Fibroblast of mammary gland (primary cell): ENCODE measurements at regions not wholly inside any gene's neighbourhood (a gene's known extent, or its start where the extent isn't known, plus 50 kb on each side); places are given as distances from the start of the nearest gene placed in this dataset.
A peak's percentile ranks its signal among the peaks of the same experiment; 100 is the strongest.
"Not testable (repeated sequence)": the region's sequence is repeated elsewhere in the genome, so short reads cannot be mapped to it uniquely, and the experiment has no call there.

ENCODE experiments used
- DNase-seq: peaks from one replicate; pipeline ENCODE4 v3.0.0-alpha.2; 2010; ENCODE audit warnings: low read depth
- H3K4me3 ChIP-seq: 2 replicates; pipeline ENCODE4 v1.5.1; 2011; ENCODE audit warnings: low read depth, mild to moderate bottlenecking, low read length, moderate library complexity; ENCODE audit not compliant: control insufficient read depth

DNA sequence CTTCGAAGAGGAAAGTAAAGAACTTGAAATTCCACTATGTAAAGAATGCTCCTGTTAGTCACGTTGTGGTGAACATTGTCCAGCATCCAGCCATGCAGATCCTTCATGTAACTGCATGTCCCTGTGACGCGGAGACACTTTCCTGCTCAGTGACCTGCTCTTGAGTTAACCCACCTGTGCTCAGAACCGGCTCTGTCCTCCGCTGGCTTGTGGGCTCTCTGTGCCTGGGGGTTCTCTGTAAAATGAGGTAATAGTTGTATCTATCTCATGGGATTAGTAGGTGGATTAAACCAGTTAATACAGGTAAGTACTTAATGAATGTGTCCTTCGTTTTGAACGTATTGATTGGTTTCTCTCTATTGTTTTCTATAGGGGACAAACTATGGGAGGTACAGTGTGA, 100.6 kb upstream of the FAM153A start:
- DNase-seq, H3K4me3 ChIP-seq: not testable (repeated sequence)

DNA sequence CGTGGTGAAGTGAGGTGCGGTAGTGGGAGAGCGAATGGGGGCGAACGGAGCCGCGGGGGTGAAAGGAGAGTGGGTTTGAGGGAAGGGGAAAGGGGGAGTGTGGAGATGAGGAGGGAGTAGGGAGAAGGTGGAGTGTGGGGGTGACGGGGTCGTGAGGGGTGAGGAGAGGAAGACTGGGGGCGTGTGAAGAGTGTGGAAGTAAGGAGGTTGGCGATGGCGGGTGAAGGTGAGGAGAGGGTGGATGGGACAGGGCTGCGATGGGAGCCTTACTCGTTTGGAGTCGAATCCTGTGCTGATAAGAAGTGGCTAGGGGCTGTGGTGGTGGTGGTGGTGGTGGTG, 93.2 kb upstream of the FAM153A start:
- not testable (repeated sequence) for DNase-seq
- peak overlapping the region; percentile 25 for H3K4me3 ChIP-seq

DNA sequence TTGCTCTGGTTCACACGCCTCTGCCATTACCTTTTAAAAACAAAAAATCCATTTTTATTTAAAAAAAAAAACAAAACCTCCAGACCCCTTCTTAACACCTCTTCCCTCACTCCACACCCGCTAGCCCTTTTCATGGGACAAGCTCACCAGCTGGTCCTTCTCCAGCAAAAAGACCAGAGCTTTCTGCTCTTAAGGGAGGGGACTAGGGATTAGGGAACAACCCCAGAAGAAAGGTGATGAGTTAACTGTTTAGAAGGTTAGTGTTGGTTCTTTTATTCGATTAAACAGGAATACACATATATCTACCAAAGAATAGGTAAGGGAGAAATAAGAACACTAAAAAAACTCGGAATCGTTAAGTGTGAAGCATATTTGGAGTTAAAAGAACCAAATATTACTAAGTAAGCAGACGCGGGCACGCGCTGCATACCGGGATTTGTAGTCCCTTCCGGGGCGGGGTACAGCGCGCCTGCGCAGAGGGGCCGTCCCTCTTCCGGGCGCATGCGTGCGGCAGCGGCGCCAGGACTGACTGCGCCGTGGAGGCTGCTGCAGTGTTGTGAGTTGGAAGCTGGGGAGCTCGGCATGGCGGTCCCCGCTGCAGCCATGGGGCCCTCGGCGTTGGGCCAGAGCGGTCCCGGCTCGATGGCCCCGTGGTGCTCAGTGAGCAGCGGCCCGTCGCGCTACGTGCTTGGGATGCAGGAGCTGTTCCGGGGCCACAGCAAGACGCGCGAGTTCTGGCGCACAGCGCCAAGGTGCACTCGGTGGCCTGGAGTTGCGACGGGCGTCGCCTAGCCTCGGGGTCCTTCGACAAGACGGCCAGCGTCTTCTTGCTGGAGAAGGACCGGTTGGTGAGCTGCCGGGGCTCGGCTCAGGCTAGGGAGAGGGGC, 92.6 kb upstream of the FAM153A start:
- DNase-seq, result peak; percentile 25
- H3K4me3 ChIP-seq, result peak overlapping the region; percentile 45

DNA sequence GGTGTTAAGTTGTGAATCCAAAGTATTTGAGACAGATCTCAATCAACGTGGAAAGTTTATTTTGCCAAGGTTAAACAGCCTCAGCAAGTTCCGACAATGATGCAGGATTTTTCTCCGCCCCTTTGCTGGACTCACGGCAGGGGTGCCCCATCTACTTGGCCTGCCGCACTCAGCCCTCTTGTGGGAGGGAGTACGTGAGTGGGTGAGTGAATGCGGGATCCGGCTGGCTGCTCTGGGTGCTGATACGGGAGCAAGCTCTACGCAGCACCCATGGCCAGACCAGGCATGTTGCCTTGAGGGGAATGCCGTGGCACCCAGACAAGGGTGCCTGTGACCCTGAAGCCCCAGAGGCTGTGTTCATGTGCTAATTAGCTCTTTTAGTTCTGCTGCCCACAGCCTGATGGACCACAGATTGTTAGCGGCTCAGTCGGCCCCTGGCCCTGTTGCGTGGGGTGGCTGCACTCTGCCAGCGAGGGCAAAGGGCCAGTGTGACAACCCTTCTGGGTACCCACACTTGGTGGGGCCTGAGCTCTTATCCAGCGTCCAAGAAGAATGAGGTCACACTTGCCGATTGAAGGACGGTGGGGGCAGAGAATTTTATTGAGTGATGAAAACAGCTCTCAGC, 81.2 kb upstream of the FAM153A start:
- not testable (repeated sequence) for DNase-seq, H3K4me3 ChIP-seq

DNA sequence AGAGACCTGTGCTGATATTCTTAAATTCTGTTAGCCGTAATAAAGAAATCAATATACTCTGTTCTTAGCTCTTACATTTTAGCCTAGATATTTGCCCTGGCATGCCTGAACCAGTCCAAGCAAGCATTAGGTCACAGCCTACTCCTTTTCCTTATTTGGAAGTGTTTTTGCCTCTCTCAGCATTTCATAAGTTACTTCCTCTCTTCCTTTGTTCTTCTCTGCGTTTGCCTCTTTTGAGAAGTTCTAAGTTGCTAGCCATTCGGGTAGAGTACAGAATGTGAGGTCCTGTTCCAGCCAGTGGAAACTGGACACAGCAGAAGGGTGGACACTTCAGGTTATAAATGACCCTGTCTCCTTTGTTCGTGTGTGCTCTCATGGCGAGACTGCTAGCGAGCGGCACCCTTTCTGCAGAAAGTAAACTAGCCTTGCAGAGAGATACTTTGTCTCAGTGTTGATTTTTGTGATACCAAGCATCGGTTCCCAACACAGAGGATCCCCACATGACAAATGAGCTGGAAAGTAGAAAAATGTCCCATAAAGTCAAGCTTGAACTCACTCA, 75.0 kb upstream of the FAM153A start:
- not testable (repeated sequence) for H3K4me3 ChIP-seq
- peak; percentile 6 for DNase-seq

DNA sequence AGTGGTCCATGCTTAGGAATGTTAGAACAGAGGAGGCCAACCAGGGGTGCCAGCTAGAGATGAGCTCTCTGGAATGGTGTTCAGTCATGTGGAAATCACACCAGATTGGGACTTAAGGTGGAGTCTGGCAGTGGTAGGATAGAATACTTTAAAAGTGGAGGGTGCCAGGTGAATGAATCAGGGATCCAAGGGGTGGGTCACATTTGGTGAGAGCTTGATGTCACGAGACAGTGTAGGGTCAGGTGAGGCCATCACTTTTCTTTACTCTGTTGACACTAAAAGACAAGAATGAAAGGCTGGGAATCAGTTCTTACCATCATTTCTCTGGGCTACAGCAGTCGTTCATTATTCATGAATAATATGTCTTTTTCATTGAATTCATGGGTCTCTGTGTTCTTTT, 73.8 kb upstream of the FAM153A start:
- not testable (repeated sequence) for H3K4me3 ChIP-seq, DNase-seq

DNA sequence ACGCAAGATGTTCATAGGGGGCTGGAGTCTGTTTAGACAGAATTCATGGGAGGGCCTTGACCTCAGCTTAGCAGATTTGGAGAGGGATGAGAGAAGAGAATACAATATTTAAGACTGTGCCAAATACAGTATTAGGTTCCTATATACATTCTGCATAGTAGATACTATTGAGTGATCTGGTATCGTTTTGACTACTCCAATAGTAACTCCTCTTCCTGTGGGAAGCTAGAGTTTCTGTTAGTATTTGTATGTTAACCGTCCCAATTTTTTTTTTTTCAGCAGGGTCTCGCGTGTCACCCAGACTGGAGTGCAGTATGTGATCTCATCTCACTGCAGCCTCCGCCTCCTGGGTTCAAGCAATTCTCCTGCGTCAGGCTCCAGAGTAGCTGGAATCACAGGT, 65.2 kb upstream of the FAM153A start:
- H3K4me3 ChIP-seq, DNase-seq: not testable (repeated sequence)

DNA sequence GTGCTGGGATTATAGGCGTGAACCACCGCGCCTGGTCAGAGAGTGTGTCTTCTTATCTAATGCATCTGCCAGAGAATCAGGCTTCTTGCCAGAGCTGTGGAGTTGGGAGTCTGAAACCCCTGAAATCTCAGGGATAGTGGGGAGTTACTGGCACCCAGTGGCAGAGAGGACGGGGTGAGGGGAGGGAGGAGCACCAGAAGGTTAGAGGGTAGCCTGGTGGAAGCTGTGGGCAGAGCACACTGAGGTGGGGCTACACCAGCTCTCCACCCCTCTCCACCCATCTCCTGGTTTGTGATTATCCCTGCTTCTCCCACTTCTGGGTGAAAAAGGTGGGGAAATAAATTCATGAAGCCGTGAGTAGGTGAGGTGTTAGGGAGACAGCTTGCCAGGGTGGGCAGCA, 63.9 kb upstream of the FAM153A start:
- not testable (repeated sequence) for DNase-seq

DNA sequence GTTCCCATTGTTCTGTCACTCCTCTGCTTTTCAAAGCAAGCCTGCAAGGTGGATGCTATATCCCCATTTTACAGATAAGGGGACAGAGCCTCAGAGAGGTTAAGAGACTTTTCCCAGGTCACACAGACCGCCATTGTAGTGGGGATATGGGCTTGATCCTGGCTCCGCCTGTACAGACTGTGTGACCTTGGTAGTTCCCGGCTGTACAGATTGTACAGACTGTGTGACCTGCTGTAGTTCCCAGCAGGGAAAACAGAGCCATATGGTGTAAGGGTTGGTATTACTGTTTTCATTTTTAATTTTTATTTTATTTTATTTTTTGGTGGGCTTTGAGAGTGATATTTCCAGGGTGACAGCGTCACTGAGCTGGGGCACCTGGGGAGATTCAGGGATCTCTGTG, 63.2 kb upstream of the FAM153A start:
- H3K4me3 ChIP-seq, DNase-seq: not testable (repeated sequence)

More for the DNA sequence above, 63.9 kb upstream of the FAM153A start:
- not testable (repeated sequence) for H3K4me3 ChIP-seq

DNA sequence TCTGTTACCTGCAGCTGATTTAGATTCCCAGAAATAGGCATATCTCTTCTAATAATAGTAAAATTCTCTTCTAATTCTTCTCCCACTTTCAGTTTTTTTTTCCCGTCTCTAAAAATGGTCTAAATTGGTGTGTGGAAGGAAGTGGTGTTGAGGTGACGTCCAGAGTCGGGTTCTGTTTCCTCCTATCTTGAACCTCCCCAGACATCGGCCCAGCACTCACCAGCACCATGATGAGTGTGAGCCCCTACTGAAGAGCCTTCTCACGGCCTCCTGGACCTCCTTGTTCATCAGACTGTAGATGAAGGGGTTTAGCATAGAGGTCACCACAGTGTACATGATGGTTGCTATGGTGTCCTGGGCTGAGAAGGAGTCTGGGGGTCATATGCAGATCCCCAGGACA, 53.5 kb upstream of the FAM153A start:
- not testable (repeated sequence) for H3K4me3 ChIP-seq, DNase-seq
